Thyroid gland (tissue), 4 donors: ENCODE measurements at regions not wholly inside any gene's neighbourhood (a gene's known extent, or its start where the extent isn't known, plus 50 kb on each side); places are given as distances from the start of the nearest gene placed in this dataset.

Source experiments
- DNase-seq, 2 donors: peaks; one replicate each; pipeline ENCODE4 v3.0.0-alpha.2; 2019
- H3K27ac ChIP-seq, 3 donors: fragments of 200-600 bp; sonication (generic); 1 replicate in 2 of 3; 2 replicates in 1 of 3; pipeline ENCODE4 v1.5.1; 2016 to 2019; ENCODE audit warnings: mild to moderate bottlenecking in 1 of 3, moderate library complexity in 1 of 3
- H3K27me3 ChIP-seq: fragments of 200-600 bp; sonication (generic); one replicate; pipeline ENCODE4 v1.5.1; 2019
- H3K36me3 ChIP-seq, 2 donors: fragments of 200-600 bp; sonication (generic); one replicate each; pipeline ENCODE4 v1.5.1; 2016 to 2019
- H3K4me1 ChIP-seq, 2 donors: fragments of 200-600 bp; sonication (generic); one replicate each; pipeline ENCODE4 v1.5.1; 2017 to 2019
- H3K4me3 ChIP-seq, 3 donors: fragments of 200-600 bp; sonication (generic); replicated peaks in 1 of 3; 1 replicate in 2 of 3; 2 replicates in 1 of 3; pipeline ENCODE4 v1.5.1; 2016; ENCODE audit warnings: mild to moderate bottlenecking in 1 of 3
- H3K9me3 ChIP-seq: fragments of 200-600 bp; sonication (generic); one replicate; pipeline ENCODE4 v1.5.1; 2017
- CTCF ChIP-seq, 6 experiments: fragments of 200-600 bp in 3 of 6; fragments of 450-650 bp in 3 of 6; sonication (generic) in 3 of 6; IDR thresholded peaks; one replicate each; pipeline ENCODE4 v1.5.1; 2016 to 2019; ENCODE audit warnings: antibody characterized with exemption in 6 of 6, mild to moderate bottlenecking in 2 of 6, inconsistent platforms in 1 of 6, moderate library complexity in 1 of 6
- POLR2A ChIP-seq, 2 donors: fragments of 450-650 bp; IDR thresholded peaks; one replicate each; pipeline ENCODE4 v1.6.1; 2017; ENCODE audit warnings: antibody characterized with exemption in 2 of 2, mild to moderate bottlenecking in 2 of 2, moderate library complexity in 1 of 2
- WGBS, 2 donors: methylation state at CpG; one replicate each; pipeline ENCODE4 v1.1.5; 2017; 5-methylcytosine and 5-hydroxymethylcytosine counted together
- intact Hi-C: fragments of 100-400 bp; cut with DNase I; formaldehyde crosslinking; loops from one replicate; pipeline ENCODE4 v1.15.1; 2023

- H3K27ac ChIP-seq: no peak overlapping the region
- TF ChIP-seq CTCF (IDR thresholded peaks at IDR 0.05) (no peak), POLR2A (IDR thresholded peaks at IDR 0.05) (no peak)
- H3K27me3 ChIP-seq: no peaks in the 10 kb centered on the region
- H3K4me3 ChIP-seq: no peak overlapping the region
- intact Hi-C loops: no loop called here
- H3K9me3 ChIP-seq: no peaks in the 10 kb centered on the region
- no peaks in the 10 kb centered on the region for H3K36me3 ChIP-seq
- peaks cover 0 to under 1% of the 10 kb centered on the region in 2 donors for H3K4me1 ChIP-seq
- DNase-seq: no peak
- WGBS, 2 donors: 75 to 80% methylated on average over 2 of the region's 2 CpGs
Observed at GRCh38 chr16:6863135-6863534, 469.5 kb upstream of the RBFOX1 start.

GRCh38 chr16:6861815-6862477 is 470.7 kb upstream of the RBFOX1 start:
- no peaks in the 10 kb centered on the region for H3K36me3 ChIP-seq
- H3K27me3 ChIP-seq: no peaks in the 10 kb centered on the region
- H3K27ac ChIP-seq: no peak overlapping the region
- H3K9me3 ChIP-seq: no peaks in the 10 kb centered on the region
- no peak for DNase-seq
- peaks cover 0 to 9% of the 10 kb centered on the region in 2 donors for H3K4me1 ChIP-seq
- no peak overlapping the region for H3K4me3 ChIP-seq
- intact Hi-C loops: no loop called here
- TF ChIP-seq CTCF (IDR thresholded peaks at IDR 0.05): no peak
- TF ChIP-seq POLR2A (IDR thresholded peaks at IDR 0.05): no peak
- 55 to 61% methylated on average over 6 of the region's 6 CpGs for WGBS, 2 donors

GRCh38 chr16:6861135-6861814 is 471.4 kb upstream of the RBFOX1 start:
- no peaks in the 10 kb centered on the region for H3K9me3 ChIP-seq
- no peak overlapping the region for H3K27ac ChIP-seq
- TF ChIP-seq CTCF (IDR thresholded peaks at IDR 0.05) (no peak), POLR2A (IDR thresholded peaks at IDR 0.05) (no peak)
- H3K27me3 ChIP-seq: no peaks in the 10 kb centered on the region
- 51 to 53% methylated on average over 8 of the region's 8 CpGs for WGBS, 2 donors
- H3K4me1 ChIP-seq: peaks cover 0 to 9% of the 10 kb centered on the region in 2 donors
- no peaks in the 10 kb centered on the region for H3K36me3 ChIP-seq
- no peak overlapping the region for H3K4me3 ChIP-seq
- no peak for DNase-seq
- intact Hi-C loops: no loop called here

- 60 to 63% methylated on average over 5 of the region's 5 CpGs for WGBS, 2 donors
Observed at GRCh38 chr16:6857575-6857974, 475.1 kb upstream of the RBFOX1 start.

More at GRCh38 chr16:6857575-6857974, 475.1 kb upstream of the RBFOX1 start:
- Histone ChIP-seq H3K27ac (no peak overlapping the region), H3K4me1 (peaks cover 0 to 9% of the 10 kb centered on the region in 2 donors), H3K4me3 (no peak overlapping the region), H3K36me3 (no peaks in the 10 kb centered on the region), H3K27me3 (no peaks in the 10 kb centered on the region), H3K9me3 (no peaks in the 10 kb centered on the region)
- DNase-seq: no peak
- intact Hi-C loops: no loop called here
- TF ChIP-seq CTCF (IDR thresholded peaks at IDR 0.05) (no peak), POLR2A (IDR thresholded peaks at IDR 0.05) (no peak)
